Fibroblast of skin of left biceps (primary cell): ENCODE measurements at regions not wholly inside any gene's neighbourhood (a gene's known extent, or its start where the extent isn't known, plus 50 kb on each side); places are given as distances from the start of the nearest gene placed in this dataset.

Experiments
- DNase-seq, 2 experiments: peaks; one replicate each; pipeline ENCODE4 v3.0.0-alpha.2; 2013; ENCODE audit warnings: low read depth in 2 of 2

DNA sequence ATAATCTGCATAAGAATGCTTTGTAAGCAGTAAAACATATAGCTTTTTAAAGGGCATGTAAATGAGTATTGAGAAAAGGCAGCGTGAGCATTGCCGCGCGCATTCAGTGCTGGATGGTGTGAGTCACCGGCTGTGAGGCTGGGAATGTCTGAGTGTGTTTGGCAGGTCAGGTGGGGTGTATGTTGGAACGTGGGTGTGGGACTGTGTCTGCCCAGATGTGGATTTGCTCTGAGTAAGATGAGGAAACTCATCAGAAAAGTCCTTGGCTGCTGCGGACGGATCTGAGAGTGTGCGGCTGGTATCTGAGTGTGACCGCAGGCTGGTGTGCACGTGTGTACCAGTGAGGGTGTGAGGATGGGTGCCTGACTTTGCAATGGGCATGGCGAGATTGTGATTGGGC, 66.2 kb upstream of the NECTIN1 start:
- DNase-seq, result peak; percentile 73 to 81

DNA sequence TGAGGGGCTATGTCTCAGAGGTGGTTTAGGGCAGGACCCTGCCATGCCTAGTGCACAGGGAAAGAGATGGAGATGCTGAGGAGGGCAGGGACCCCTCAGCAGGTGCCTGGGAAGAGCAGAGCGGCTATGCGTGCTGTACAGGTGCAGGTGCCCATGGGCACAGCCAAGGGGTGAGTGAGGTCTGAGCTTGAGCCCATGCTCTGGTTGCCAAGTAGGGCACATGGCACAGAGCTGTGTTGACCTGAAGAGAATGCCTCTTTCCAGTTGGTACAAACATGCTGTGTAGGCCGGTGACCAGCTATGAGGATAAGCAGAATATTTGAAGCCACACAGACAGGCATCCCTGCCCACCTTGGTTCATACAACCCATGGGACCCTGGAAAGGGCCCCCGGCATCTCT, 65.8 kb upstream of the NECTIN1 start:
- DNase-seq, result no peak

DNA sequence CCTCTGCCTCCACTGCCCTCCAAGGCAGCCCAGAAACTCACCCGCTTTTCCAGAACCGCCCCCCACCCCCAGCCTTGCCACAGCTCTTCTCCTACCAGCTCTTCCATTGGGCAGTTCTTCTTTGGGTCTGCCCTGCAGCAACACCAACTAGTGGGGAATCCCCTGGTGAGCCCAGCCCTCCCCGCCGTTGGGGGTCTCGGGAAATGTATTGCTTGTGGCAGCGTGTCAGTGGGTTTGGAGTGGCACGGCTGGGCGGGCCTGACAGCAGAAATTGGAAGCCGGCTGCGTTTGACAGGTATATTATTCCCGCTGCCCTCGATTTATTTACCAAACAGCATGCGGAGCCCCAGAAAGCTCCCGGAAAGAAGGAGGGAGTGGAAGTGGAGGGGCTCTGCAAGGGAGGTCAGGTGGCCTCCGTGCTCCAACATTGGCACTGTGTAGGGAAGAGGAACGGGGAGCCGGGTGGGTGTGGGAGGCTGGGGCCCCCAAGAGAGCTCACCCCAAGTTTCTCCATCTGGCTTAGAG, 65.2 kb upstream of the NECTIN1 start:
- DNase-seq, result no peak

DNA sequence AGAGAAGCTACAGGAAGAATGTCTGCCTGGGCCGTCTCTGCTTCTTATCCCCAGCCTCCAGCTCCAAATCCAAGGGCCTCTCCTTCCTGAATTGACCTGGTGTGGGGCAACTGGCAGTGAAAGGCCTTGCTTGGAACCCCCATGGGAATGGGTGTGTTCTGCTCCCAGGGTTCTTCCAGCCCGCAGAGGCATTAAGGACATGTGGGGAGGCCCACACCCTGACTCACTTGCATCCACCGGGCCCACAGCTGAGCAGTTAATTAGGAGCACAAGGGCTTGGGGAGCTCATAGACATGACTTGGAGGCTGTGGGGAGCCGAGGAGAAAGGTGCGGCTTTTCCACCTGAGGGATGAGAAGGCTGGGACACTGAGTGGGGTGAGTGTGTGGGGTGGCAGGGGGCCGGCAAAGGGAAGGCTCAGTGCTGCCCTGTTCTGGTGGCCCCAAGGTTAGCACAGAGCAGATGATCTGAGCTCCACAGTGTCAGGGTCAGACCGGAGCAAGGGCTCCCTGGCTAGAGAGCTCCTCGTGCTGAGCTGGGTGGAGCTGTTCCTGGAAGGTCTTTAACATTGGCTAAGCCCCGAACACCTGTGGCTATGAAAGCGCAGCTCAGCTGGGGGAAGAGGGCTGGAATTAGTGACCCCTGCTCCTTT, 64.5 kb upstream of the NECTIN1 start:
- DNase-seq, result peak; percentile 47 to 50

DNA sequence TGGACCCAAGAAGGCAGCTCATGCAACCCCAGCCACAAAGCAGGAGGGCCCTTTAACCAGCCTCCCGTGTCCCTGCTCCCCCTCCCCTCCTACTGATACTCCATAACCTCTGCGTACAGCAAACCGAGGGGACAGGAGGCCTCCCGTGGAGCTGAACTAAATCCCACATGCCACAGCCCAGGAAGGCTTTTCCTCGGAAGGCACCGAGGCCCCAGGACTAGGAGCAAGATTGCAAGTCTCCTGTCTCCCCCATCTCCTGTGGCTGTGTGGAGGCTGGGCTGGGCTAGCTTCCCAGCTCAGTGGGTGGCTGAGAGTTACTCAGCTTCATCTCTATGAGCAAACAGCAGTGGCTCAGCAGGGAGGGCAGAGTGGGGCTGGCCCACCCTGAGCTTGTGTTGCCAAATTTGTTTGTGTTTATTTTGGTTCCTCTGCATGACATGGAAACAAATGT, 62.7 kb upstream of the NECTIN1 start:
- DNase-seq, result peak; percentile 53 to 59

DNA sequence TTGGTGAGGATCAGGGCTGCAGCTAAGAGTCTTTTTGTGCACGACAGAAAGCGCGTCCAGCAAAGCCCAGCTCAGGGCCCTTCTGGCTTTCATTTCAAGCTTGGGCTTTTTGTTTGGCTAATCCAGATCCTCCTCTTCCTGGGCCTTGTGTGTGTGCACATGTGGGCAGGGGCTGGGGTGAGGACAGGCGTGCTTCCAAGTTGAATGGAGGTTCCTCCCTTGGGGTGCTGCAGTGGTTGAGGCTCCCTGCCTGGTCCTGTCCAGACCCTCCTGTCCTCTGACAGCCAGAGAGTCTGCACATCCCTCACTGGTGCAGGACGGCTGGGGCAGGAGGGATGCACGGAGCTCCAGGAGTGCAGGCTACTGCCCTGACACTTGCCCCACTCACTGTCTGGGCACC, 62.0 kb upstream of the NECTIN1 start:
- no peak for DNase-seq

DNA sequence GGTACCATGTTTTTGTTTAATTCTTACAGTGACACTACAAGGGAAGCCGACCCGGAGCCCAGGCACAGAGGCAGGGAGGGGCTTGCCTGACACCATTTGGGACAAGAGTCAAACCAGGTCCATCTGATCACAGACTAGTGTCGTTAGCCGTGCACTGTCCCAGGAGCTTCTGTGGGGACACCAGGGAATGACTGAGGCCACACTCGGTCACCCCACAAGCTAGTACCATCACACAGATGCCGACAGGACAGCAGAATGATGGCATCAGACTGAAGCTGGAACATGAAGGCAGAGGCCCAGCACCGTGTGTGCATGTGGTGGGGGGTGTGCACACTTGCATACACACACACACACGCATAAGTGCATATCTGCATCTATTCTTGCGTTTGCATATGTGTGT, 61.5 kb upstream of the NECTIN1 start:
- DNase-seq, result no peak

DNA sequence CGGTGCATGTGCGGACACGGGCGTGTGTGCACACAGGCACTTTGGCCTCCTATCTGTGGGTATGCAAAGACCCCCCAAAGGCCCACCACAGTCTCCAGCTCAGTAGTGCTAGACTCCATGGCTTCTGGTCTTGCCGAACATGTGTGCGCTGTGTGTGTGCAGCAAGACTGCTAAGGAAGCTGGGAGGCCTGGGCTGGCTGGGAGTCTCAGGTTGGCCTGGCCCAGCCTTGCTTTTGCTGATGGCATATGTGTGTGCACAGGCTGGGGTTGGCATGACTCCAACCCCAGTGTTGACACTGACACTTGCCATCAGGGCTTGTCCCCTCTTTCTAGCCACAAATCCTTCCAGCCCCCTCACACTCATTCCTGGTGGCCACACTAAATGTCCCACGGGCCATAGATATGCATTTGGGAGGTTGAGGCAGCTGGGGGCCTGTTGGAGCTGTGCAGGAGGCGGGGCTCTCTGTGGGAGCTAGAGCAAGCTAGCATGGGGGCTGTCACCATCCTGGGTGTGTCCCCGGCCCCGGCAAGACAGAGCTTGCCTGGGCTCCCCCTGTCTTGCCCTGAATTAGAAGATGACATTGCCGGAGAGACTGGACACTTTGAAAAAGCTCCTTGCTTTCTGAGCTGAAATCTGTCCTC, 60.9 kb upstream of the NECTIN1 start:
- no peak for DNase-seq

DNA sequence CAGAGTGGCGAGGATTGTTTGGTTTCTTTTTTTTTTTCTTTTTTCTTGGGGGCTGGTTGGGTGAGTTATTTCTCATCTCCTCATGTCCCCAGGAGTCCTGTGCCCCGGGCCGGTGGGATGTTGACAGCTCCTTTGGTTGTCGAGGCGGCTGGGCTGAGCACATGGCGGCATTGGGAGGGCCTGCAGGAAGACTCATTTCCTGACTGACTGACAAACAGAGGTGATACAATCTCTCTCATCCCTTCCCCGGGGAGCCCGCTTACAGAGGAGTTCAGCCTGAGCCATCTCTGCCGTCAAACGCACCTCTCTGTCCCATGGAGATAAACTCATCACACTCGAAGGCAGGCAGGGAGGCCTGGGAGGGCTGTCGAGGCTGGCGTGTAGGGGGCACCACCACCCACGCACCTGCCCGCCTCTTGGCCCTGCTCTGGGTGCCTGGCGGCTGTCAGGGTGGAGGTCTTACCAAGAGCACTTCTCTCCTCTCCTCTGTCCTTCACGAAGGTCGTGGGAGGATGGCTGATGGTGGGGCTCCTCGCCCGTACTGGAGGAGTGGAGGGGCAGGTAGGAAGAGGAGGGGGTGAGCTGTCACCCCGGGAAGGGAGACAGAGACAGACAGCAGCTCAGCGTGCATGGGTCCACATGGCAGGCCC, 60.0 kb upstream of the NECTIN1 start:
- no peak for DNase-seq

DNA sequence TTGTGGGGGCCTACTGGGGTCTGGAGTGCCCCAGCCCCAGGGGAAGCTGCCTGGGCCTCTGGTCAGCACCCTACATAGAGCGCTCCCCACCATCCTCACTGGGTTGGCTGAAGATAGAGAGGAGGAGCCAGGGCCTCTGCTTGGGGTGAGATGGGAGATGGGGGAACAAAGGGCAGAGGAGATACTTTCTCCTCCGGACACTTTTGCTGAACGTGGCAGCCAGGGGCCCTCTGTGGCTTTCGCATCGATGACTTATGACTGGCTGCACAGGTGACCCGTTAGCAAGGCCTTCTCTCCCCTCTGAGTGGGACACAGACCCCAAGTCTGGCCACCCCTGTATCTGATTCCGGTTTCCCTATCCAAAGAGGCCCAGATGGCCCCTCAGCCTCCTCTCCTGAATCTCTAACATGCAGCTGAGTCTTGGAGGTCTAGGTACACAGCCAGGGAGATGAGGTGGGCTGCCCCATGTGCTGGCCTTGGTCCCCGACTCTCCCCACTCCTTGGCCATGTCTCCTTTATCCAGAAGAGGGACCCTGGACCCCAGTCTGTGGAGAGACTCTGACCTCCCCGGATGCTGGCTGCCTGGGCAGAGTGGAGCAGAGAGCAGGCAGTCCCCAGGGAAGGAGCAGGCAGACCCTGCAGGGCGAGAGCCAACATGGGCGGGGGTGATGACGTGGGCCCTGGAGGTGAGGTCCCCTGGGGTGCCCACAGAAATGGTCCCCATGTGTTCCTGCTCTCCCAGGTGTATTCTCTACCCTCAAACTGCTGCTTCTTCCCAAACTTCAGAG, 59.3 kb upstream of the NECTIN1 start:
- no peak for DNase-seq

DNA sequence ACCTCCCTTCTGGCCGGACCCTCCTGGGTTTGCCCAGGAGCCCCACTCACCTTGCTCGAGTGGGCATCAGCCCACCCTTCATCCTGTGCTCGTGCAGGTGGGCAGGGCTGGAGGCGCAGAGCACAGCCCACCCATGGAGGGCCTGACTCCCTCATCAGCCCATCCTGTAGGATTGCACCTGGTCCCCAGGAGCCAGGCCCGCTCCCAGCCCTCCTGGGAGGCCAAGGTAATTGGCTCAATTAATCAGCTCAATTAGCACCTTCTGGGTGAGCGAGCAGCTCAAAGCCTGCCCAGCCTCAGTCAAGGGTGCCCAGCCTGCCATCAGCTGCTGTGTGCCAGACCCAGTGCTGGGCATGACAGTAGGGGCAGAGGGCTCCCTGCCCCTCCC, 58.1 kb upstream of the NECTIN1 start:
- DNase-seq, result no peak

DNA sequence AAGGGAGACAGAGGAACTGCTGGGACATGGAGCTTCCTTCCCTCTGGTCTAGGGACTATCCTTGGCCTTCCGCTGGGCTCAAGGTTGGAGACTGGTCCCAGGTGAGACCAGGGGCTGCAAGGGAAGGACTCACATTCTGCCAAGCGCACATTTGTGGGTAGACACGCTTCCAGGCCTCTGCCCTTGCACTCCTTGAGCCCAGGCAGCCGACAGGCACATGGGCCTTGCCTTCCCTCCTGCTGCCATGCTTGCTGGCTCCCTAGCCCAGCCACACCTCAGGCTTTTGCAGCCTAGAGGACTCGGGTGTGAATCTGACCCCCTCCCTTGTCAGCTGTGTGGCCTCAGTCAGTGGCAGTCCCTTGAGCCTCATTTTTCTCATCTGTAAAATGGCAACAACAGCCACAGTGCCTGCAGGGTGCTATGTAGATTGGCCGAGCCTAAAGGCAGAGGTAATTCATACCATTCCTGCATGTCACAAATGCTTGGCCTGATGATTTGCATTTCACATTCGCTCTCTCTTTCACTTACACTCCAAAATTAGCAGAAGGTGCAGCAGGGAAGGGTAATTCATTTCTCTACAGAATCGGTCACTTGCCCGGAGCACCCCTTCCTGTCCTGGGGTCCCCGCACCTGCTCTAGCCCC, 57.6 kb upstream of the NECTIN1 start:
- DNase-seq, result no peak

DNA sequence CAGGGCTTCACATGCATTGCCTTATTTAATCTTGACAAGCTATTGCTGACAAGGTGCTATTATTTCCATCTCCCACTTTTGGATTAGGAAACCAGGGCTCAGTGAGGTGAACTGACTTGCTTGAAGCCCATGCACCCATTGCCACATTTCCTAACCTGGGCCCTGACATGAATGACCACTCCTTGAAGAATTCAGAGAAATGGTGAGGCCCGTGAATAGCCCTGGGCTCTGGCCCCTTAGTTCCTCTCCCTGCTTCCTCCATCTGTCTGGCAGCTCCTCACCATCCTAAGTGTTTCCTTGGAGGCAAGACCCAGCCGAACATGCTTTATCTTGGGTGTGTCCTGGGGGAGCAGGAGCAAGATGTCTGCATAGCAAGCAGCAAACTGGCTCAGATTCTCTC, 56.1 kb upstream of the NECTIN1 start:
- DNase-seq, result no peak

DNA sequence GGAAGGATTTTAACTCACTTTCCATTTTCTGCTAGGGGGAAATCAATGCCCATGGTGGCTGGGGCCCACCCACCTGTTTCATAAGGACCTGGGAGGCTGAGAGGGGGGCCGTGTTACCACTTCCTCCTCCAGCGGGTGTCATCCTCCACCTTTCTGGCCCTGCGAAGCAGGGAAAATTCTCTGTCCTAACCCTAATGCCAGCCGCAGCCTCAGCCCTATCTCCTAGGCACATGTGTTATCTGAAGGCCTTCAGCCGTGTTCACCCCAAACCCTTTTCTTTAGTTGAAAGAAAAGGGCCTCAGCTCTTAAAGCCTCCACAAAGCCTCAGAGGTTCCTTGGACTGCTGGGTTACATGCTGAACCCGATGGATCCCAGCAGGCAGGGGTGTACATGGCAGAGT, 55.4 kb upstream of the NECTIN1 start:
- no peak for DNase-seq

DNA sequence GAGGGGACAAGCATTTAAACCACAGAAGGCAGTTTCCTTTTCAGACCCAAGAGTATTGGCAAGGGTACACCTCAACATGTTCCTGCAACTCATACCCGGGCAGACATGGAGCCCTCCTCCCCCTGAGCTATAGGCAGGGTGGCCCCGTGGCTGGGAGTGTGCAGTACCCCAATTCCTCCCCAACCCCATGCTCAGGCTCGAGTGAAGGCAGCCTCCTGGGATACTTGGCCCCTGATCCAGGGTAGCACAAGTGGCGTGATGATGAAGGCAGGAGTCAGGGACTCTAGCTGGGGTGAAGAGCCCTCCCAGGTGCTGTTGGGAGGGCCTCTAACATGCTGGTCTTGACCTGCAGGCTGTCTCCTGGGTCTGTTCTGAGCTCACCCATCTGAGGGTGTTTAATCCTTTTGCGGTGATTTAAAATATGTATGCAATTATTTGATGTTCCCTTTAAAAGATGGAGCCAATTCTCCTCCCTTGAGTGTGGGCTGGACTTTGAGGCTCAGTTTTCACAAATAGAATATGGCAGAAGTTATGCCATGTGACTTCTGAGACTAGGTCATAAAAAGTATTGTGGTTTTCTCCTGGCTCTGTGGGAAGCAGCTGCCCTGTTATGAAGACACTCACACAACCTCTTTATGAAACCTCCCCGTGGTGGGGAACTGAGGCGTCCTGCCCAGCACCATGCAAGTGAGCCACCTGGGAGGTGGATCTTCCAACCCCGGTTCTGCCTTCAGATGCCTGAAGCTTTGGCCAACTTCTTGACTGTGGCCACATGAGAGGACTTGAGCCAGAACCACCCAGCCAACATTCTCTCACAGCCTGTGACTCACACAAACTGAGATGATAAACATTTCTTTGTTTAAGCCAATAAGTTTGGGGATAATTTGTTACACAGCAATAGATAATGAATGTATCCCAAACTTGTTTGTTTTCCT, 54.7 kb upstream of the NECTIN1 start:
- no peak for DNase-seq

DNA sequence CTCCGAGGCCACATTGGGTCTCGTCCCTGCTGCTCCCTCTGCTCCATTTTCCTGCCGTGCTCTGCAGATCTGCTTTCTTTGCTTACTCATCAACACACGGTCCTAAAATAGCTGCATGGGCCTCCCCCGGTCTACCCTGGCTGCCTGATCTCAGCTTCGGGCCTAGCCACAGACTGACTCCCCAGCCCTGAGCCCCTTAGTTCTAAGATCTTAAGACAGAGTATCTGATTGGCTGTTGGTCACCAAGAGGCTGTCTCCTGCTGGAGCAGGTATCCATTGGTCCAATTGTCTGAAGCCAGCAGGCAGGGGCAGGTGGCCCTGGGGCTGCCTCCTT, 53.7 kb upstream of the NECTIN1 start:
- DNase-seq, result no peak

DNA sequence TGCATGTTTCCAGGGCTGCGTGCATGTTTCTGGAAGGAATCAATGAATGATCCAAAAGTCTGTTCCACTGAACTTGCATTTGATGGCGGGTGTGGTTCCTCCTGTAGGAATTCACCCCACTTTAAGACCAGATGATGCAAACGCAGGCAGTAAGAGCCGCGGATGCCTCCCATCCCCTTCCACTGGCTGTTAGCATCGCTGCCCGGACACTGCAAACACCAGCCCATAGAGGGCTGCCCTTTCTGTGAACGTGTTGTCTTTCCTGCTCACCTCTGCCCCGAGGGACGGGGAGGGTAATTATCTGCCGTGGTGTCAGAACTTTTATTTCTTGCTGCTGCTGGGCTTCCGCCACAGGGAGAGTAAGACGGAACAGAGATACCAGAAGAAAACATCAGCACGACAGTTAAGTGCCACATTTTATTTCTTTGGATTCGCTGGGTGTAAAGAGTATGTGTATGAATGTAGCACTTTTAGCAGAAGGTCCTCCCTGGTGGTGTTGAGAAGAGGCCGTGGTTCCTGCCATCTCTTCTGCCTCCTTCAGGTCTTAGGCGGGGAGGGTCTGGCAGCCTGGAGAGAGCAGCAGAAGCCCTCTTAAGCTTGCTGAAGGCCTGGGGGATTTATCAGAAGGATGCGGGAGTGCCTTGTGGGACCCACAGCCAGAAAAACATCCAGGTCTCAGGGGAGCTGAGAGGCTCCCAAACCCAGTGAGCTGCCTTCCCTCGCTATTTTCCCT, 53.2 kb upstream of the NECTIN1 start:
- DNase-seq, result no peak

DNA sequence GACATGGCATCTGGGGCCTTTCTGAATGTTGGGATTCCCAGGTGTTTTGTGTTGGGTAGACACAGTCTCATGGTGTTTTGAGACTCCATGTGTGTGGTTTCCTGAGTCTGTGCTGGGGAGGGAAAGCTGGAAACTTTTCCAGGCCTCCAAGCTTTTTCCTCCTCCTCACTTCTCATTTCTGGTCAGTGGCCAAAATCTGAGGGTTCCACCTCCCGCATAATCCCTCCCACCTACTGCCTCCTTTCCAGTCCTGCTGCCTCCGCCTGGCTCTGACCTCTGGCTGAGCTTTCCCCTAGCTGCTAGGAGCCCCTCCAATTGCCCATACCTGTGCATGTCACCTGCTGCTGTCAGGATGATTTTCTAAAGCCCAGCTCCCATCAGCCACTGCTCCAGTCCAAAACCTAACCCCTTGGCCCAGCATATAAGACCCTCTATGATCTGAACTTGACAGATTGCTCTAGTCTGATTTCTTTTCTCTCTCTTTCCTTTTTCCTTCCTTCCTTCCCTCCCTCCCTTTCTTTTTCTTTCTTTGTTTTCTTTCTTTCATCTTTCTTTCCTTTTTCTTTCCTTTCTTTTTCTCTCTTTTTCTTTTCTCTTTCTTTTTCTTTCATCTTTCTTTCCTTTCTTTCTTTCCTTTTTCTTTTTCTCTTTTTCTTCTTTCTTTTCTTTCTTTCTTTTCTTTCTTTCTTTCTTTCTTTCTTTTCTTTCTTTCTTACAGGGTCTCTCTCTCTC, 51.4 kb upstream of the NECTIN1 start:
- DNase-seq, result no peak
